ENCODE measurements at regions not wholly inside any gene's neighbourhood (a gene's known extent, or its start where the extent isn't known, plus 50 kb on each side); places are given as distances from the start of the nearest gene placed in this dataset.

DNA sequence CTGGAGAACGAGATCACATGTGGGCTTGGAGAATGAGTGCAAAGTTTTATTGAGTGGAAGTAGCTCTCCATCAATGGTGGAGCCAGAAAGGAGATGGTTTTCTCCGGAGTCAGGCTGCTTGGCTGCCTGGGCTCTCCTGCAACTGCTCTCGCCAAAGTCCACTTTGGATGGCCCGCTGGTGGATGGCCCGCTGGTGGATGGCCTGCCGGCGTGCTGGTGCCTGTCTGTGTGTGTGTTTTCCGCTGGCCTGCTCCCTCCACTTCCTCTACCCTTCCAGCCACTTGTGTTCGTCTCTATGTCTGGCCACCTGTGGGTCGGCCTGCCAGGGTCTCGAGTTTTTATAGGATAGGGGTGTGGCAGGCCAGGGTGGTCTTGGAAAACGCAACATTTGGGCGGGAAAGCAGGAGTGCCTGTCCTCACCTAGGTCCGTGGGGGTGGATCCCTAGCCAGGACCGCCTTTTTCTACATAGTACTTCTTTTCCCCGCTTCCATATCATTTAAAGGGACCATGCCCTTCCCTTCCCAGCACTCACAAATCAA is 1292.1 kb upstream of the PIK3C3 start:
- no peaks in the 10 kb centered on the region for H3K4me1 Mint-ChIP-seq (ENCODE audit: low read depth, unreplicated experiment)
- intact Hi-C loops (cut with micrococcal nuclease; ENCODE audit: unreplicated experiment): no loop called here
- H3K4me3 Mint-ChIP-seq (ENCODE audit: unreplicated experiment): no peak overlapping the region
- Histone ChIP-seq H3K27me3 (replicated peaks; ENCODE audit: control insufficient read depth, insufficient read depth, low read length) (no peaks in the 10 kb centered on the region), H3K36me3 (ENCODE audit: control insufficient read depth, insufficient read depth, low read length) (no peaks in the 10 kb centered on the region), H3K4me3 (ENCODE audit: low read depth, low read length) (no peak overlapping the region), H3K9me3 (no peaks in the 10 kb centered on the region), H3K4me1 (no peaks in the 10 kb centered on the region)
- POLR2A ChIA-PET: no interaction called here
- H3K9me3 Mint-ChIP-seq (ENCODE audit: unreplicated experiment): no peaks in the 10 kb centered on the region
- BruUV-seq (replicated peaks): no TSS peak
- no peak overlapping the region for H3K27ac Mint-ChIP-seq (ENCODE audit: unreplicated experiment)
- peaks cover 3% of the 10 kb centered on the region for H3K27me3 Mint-ChIP-seq (ENCODE audit: insufficient read depth, unreplicated experiment)
- CTCF ChIA-PET: no interaction called here
- DNase-seq: no peak
- no peaks in the 10 kb centered on the region for H3K36me3 Mint-ChIP-seq (ENCODE audit: insufficient read depth, unreplicated experiment)
- TF ChIP-seq, protein P1, sequence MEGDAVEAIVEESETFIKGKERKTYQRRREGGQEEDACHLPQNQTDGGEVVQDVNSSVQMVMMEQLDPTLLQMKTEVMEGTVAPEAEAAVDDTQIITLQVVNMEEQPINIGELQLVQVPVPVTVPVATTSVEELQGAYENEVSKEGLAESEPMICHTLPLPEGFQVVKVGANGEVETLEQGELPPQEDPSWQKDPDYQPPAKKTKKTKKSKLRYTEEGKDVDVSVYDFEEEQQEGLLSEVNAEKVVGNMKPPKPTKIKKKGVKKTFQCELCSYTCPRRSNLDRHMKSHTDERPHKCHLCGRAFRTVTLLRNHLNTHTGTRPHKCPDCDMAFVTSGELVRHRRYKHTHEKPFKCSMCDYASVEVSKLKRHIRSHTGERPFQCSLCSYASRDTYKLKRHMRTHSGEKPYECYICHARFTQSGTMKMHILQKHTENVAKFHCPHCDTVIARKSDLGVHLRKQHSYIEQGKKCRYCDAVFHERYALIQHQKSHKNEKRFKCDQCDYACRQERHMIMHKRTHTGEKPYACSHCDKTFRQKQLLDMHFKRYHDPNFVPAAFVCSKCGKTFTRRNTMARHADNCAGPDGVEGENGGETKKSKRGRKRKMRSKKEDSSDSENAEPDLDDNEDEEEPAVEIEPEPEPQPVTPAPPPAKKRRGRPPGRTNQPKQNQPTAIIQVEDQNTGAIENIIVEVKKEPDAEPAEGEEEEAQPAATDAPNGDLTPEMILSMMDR (IDR thresholded peaks at IDR 0.05; ENCODE audit: insufficient read depth in 1 of 2, low read depth in 1 of 2, low read length in 1 of 2, severe bottlenecking in 1 of 2, unreplicated experiment in 1 of 2): no peak

DNA sequence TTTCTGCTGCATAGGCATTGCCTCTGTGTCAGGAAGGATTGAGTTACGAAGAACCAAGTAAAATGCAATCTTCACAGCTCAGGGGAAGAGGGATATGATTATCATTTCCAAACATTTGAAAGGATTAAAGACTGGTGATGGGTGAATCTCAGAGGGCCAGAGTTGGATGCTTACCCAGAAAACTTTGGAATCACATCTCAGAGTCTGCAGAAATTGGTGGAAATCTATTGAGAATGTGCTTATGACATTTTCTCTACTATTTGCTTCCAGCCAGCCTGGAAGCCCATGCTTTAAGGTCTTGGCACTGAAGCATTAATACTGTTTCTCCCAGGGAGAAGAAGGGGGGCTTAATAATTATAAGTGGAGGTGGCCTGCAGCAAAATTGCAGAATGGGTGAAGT is 1301.4 kb upstream of the PIK3C3 start:
- no peaks in the 10 kb centered on the region for H3K27me3 ChIP-seq (replicated peaks; ENCODE audit: control insufficient read depth, insufficient read depth, low read length)
- no peaks in the 10 kb centered on the region for H3K36me3 ChIP-seq (ENCODE audit: control insufficient read depth, insufficient read depth, low read length)
- H3K9me3 ChIP-seq: no peaks in the 10 kb centered on the region
- BruUV-seq (replicated peaks): no TSS peak
- no peaks in the 10 kb centered on the region for H3K9me3 Mint-ChIP-seq (ENCODE audit: unreplicated experiment)
- no peak overlapping the region for H3K4me3 Mint-ChIP-seq (ENCODE audit: unreplicated experiment)
- DNase-seq: no peak
- POLR2A ChIA-PET: no interaction called here
- no peaks in the 10 kb centered on the region for H3K36me3 Mint-ChIP-seq (ENCODE audit: insufficient read depth, unreplicated experiment)
- no peaks in the 10 kb centered on the region for H3K4me1 ChIP-seq
- H3K4me1 Mint-ChIP-seq (ENCODE audit: low read depth, unreplicated experiment): no peaks in the 10 kb centered on the region
- no peak overlapping the region for H3K4me3 ChIP-seq (ENCODE audit: low read depth, low read length)
- TF ChIP-seq, protein P1 (IDR thresholded peaks at IDR 0.05; ENCODE audit: insufficient read depth in 1 of 2, low read depth in 1 of 2, low read length in 1 of 2, severe bottlenecking in 1 of 2, unreplicated experiment in 1 of 2): no peak
- CTCF ChIA-PET: no interaction called here
- intact Hi-C loops (cut with micrococcal nuclease; ENCODE audit: unreplicated experiment): no loop called here
- no peak overlapping the region for H3K27ac Mint-ChIP-seq (ENCODE audit: unreplicated experiment)
- H3K27me3 Mint-ChIP-seq (ENCODE audit: insufficient read depth, unreplicated experiment): no peaks in the 10 kb centered on the region

DNA sequence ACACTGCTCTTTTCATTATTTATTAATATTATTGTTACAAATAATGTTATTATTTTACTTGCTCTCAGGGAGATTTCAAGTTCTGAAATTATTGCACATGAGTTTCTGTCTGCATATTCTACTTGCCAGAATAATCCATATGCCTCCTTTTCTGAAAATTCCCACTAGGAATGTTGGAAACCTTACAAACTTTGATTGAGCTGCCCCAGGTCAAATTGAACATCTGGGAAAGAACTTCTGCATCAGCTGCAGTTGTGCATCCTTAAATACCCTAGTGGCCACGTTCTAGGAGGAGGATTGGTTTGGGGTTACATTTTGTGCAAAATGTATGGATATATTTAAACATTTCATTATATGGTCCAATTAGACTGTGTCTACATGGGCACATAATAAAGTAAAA is 1302.7 kb upstream of the PIK3C3 start:
- intact Hi-C loops (cut with micrococcal nuclease; ENCODE audit: unreplicated experiment): no loop called here
- no peak overlapping the region for H3K4me3 Mint-ChIP-seq (ENCODE audit: unreplicated experiment)
- Histone ChIP-seq H3K36me3 (ENCODE audit: control insufficient read depth, insufficient read depth, low read length) (no peaks in the 10 kb centered on the region), H3K27me3 (replicated peaks; ENCODE audit: control insufficient read depth, insufficient read depth, low read length) (no peaks in the 10 kb centered on the region), H3K4me1 (no peaks in the 10 kb centered on the region), H3K4me3 (ENCODE audit: low read depth, low read length) (no peak overlapping the region), H3K9me3 (no peaks in the 10 kb centered on the region)
- ChIA-PET POLR2A (no interaction called here), CTCF (no interaction called here)
- TF ChIP-seq, protein P1 (IDR thresholded peaks at IDR 0.05; ENCODE audit: insufficient read depth in 1 of 2, low read depth in 1 of 2, low read length in 1 of 2, severe bottlenecking in 1 of 2, unreplicated experiment in 1 of 2): no peak
- no TSS peak for BruUV-seq (replicated peaks)
- H3K27ac Mint-ChIP-seq (ENCODE audit: unreplicated experiment): no peak overlapping the region
- no peaks in the 10 kb centered on the region for H3K27me3 Mint-ChIP-seq (ENCODE audit: insufficient read depth, unreplicated experiment)
- H3K36me3 Mint-ChIP-seq (ENCODE audit: insufficient read depth, unreplicated experiment): no peaks in the 10 kb centered on the region
- DNase-seq: no peak
- H3K4me1 Mint-ChIP-seq (ENCODE audit: low read depth, unreplicated experiment): no peaks in the 10 kb centered on the region
- H3K9me3 Mint-ChIP-seq (ENCODE audit: unreplicated experiment): no peaks in the 10 kb centered on the region

Data from Caco-2 (cell line).